Activated T-cell treated with anti-CD3 and anti-CD28 coated beads, Interleukin-2, amount 50 U/mL, for 4 hours (primary cell): ENCODE measurements at regions not wholly inside any gene's neighbourhood (a gene's known extent, or its start where the extent isn't known, plus 50 kb on each side); places are given as distances from the start of the nearest gene placed in this dataset.

Experiments
- ATAC-seq, 2 donors: fragments of 200-7000 bp; cut with Tn5 transposase; one replicate each; pipeline ENCODE4 v1.10.0; 2021
- DNase-seq: peaks from one replicate; pipeline ENCODE4 v3.0.0-alpha.2; 2020
- H3K27me3 Mint-ChIP-seq: one replicate; pipeline ENCODE4 v1.8.0; 2021; ENCODE audit warnings: low read depth, mixed read lengths
- H3K36me3 Mint-ChIP-seq: one replicate; pipeline ENCODE4 v1.8.0; 2022; ENCODE audit warnings: mixed read lengths; ENCODE audit not compliant: insufficient read depth
- H3K4me1 Mint-ChIP-seq: one replicate; pipeline ENCODE4 v1.8.0; 2021; ENCODE audit warnings: low read depth, mixed read lengths
- H3K4me3 Mint-ChIP-seq: one replicate; pipeline ENCODE4 v1.8.0; 2021; ENCODE audit warnings: mild to moderate bottlenecking, moderate library complexity, mixed read lengths
- H3K9me3 Mint-ChIP-seq: one replicate; pipeline ENCODE4 v1.8.0; 2021; ENCODE audit warnings: mixed read lengths

DNA sequence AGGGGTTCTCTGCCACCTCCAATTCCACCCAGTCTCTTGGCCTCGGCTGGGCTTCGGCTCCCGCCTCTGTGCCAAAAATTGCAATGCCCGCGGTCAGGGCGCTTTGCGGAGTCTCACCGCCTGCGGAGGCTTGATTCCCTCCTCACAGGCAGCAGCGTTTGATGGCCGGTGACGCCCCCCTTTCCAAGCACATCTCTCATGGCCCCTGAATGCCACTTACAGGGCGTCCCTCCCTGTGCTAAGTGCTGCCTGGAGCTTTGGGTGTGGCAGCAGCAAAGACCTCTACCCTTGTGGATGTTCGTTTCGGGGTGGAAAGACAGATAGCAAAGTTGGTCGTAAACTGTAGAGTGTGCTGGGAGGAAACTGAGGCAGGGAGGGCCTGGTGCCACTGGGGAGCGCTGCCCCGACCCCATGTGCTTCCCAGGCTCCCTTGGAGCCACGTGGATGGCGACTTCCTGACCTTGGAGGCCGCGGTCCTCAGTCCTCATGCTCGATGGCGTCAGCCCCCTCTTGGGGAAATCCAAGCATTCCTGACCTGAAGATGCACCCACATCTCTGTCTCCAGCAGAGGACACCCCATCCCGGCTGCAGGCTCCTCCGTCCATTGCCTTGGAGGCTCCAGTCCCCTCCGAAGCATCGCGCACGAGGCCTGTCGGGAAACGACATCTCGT lies 249.2 kb upstream of the IRX4 start:
- Mint-ChIP-seq H3K4me3 (no peak overlapping the region), H3K36me3 (no peaks in the 10 kb centered on the region), H3K9me3 (no peaks in the 10 kb centered on the region), H3K4me1 (peaks cover 3% of the 10 kb centered on the region), H3K27me3 (no peaks in the 10 kb centered on the region)
- DNase-seq, result no peak
- ATAC-seq, result no peak

DNA sequence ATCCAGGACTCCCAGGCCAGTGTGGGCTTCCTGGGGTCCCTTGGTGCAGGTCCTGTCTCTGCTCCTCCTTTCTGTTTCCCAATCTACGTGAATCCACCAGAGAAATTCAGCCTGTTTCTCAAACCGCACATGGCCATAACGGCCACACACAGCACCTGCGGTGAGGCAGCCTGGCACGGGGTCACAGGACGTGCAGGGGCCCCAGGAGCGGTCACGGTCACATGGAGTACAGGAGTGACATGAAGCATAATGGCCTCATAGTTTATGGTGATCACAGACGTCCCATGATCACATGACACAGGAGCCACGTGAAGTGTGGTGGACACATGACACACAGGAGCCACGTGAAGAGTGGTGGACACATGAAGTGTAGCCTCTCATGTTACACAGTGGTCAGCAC lies 248.5 kb upstream of the IRX4 start:
- DNase-seq (no peak), ATAC-seq (no peak)
- H3K36me3 Mint-ChIP-seq, result no peaks in the 10 kb centered on the region
- peaks cover 3% of the 10 kb centered on the region for H3K27me3 Mint-ChIP-seq
- H3K4me1 Mint-ChIP-seq, result no peaks in the 10 kb centered on the region
- no peak overlapping the region for H3K4me3 Mint-ChIP-seq
- no peaks in the 10 kb centered on the region for H3K9me3 Mint-ChIP-seq

DNA sequence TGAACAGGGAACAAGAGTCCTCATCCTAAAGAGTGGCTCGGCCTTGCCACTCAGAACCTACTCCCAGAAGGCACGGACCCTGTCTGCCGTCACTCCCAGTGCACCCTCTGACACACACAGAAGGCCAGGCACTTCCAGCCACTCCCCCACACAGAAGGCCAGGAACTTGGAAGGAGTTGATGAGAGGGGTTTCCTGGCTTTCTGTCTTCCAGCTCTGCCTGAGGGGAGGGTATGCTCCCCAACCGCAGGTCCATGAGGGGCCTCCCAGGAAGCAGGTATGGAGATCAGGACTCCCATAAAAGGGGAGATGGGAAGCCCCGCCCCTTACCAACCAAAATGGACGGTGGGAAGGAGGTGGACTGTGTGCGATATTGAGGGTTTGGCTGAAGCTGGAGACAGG lies 247.6 kb upstream of the IRX4 start:
- Mint-ChIP-seq H3K4me1 (no peaks in the 10 kb centered on the region), H3K4me3 (no peak overlapping the region), H3K27me3 (peaks cover 7% of the 10 kb centered on the region), H3K36me3 (no peaks in the 10 kb centered on the region), H3K9me3 (no peaks in the 10 kb centered on the region)
- DNase-seq, result no peak
- no peak for ATAC-seq

DNA sequence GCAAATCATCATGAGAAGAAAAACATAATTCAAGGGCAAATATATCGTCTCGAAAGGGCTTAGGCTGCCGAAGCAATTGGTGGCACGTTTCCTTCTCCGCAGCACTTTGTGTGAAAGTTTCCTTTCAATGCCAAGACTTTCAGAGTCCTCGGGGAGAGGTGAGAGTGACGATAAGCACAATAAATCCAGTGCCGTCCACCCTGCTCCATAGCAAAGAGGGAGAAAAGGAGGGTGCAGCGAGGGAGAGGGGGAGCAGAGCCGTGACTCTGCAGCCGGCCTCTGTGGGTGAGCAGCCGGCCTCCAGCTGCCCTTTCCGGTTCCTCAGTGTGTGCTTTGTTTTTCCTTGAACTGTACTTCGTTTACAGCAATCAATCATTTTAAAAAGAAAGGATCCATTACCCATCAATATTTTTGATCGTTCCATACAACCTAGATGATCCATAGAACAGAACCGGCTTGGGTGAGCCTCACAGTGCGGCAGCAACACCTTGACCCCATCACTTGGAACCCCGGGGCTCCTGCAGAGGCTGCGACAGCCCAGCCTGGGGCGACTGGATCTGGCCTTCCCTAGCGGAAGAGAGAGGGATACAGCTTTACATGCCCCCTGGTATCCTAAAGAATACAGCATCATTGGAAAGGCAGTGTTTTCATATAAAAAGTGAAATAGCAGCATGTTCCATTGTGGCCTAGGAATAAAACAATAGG lies 247.0 kb upstream of the IRX4 start:
- DNase-seq (no peak), ATAC-seq (no peak)
- H3K4me1 Mint-ChIP-seq, result no peaks in the 10 kb centered on the region

DNA sequence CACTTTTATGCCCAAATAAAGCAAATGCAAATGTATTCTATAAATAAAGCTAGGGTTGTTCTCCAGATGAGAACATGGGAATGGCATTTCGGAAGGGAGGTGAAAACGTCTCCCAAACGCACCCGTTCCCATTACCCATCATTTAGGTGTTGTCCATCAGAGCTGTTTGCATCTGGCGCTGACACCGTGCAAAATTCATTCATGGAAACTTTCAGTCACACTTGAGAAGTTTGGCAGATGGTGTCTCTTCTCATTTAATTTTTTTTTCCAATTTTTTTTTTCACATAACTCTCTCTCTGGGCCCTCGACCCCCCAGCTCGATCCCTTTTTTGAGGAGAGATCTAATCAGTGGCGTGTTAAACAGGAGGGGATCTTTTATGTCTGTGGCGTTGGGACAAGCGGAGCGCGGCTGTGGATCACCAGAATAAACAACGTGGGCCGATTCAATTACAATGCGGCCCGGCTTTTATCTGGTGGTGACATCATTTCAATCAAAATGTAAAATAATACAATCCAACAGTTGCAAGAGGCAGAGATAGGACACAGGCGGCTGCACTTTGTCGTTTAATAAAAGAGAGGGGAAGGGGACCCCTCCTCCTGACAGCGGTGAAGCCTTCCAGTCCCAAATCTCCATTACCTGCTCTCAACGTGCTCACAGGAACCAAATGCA lies 246.1 kb upstream of the IRX4 start:
- Mint-ChIP-seq H3K27me3 (peaks cover 7% of the 10 kb centered on the region), H3K4me3 (no peak overlapping the region), H3K4me1 (no peaks in the 10 kb centered on the region), H3K9me3 (no peaks in the 10 kb centered on the region), H3K36me3 (no peaks in the 10 kb centered on the region)
- DNase-seq (no peak), ATAC-seq (no peak)

More for the DNA sequence above, 247.0 kb upstream of the IRX4 start:
- Mint-ChIP-seq H3K4me3 (no peak overlapping the region), H3K27me3 (peaks cover 7% of the 10 kb centered on the region), H3K36me3 (no peaks in the 10 kb centered on the region), H3K9me3 (no peaks in the 10 kb centered on the region)

DNA sequence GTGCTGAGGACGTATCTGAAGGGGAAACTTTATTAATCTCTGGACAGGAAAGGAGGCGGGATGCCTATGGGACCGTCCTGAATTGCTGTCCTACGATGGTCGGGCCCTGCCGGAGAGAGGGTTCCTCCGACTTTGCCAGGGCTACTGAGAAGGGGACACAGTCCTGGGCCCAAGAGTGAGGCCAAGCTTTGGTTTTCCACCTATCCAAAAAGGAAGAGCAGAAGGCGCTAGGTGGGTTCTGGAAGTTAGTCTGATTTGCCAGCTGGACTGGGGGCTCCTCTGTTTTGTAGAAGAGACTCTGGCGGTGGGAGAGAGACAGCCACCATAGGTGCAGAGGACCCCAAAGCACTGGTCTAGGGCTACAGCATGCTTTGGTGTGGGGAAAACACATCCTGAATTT lies 243.8 kb upstream of the IRX4 start:
- no peaks in the 10 kb centered on the region for H3K4me1 Mint-ChIP-seq
- peaks cover 4% of the 10 kb centered on the region for H3K9me3 Mint-ChIP-seq
- H3K36me3 Mint-ChIP-seq, result no peaks in the 10 kb centered on the region
- H3K27me3 Mint-ChIP-seq, result peaks cover 7% of the 10 kb centered on the region
- no peak overlapping the region for H3K4me3 Mint-ChIP-seq
- DNase-seq (no peak), ATAC-seq (no peak)

DNA sequence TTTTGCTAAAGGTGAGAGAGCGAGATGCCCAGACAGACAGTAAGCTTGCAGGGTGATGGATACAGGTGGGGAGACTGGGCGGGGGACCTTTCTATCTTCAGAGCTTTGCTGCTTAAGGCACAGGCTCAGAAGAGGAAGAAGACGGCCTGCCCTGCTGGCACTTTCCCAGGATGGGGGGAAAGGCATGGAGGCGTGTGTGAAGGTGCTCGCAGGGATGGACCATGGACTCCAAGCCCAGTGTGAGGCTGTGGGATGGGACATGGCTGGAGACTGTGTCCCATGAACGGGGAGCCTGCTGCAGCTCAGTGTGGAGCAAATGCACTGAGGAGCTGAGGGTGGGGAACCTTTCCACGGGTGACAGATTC lies 243.2 kb upstream of the IRX4 start:
- no peak for ATAC-seq
- DNase-seq, result no peak
- Mint-ChIP-seq H3K36me3 (no peaks in the 10 kb centered on the region), H3K9me3 (peaks cover 5% of the 10 kb centered on the region), H3K4me1 (no peaks in the 10 kb centered on the region), H3K27me3 (peaks cover 7% of the 10 kb centered on the region), H3K4me3 (no peak overlapping the region)

DNA sequence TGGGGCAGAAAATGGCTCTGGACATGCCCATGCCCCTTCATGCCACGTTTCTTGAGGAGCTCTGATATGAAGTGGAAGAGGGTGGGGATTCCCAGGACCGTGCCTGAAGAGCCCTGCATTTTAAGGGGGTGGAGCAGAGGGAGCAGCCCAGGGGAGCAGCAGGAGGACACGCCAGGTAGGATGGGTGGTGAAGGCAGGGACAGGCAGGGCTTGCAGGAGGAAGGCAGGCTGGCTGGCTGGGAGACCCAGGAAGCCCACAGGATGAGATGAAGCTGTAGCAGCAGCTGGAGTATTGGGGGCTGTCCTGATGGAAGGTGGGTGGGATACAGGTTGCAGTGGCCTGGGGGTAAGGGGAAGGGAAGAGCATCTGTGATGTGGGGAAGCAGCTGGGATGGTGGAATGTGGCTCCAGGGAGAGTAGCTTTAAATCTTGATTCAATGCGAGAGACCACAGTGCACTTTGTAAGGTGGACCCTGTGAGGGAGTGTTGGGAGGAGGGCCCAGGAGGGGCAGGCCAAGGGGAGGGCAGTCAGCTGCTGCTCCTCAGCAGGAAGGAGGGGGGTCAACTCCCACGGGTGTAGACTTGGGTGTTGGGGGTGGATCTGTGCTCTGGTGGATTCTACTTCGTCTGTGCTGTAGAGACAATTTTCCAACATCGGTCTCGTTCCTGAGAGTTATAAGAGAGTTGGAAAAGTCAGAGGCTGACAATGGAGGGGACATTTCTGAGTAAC lies 242.6 kb upstream of the IRX4 start:
- peaks cover 9% of the 10 kb centered on the region for H3K27me3 Mint-ChIP-seq
- H3K36me3 Mint-ChIP-seq, result no peaks in the 10 kb centered on the region
- no peak overlapping the region for H3K4me3 Mint-ChIP-seq
- ATAC-seq (no peak), DNase-seq (no peak)
- no peaks in the 10 kb centered on the region for H3K4me1 Mint-ChIP-seq
- peaks cover 9% of the 10 kb centered on the region for H3K9me3 Mint-ChIP-seq

DNA sequence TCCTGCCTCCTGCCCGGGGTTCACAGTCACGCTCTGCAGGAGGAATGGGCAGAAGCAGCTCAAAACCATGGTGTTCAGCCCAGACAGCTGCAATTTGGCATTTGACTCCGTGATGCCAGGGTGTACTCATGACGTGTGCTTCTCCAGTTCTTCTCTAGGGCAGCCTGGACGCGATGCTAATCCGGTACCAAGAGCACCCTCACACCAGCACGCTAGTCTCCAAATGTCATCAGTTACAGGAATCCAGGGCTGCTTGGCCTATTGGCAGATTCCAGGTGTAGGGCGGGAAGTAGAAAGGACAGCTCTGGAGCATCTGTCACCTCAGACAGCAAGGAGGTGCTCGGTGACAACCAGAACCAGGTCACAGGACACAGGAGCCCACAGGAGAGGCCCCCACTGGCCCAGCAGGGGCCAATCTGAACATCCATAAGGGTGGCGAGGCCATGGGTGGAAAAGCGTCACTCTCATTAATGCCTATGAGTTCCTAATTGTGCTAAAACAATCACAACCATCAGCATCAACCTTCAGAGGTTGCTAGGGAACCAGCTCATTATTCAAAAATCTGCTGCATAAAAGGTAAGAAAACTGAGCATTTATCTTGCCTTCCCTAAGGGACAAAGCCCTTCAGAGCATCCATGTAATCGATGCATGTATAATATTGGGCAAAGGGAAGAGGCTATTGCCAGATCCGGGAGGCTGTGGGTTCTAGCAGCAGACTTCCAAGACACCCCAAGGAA lies 241.9 kb upstream of the IRX4 start:
- Mint-ChIP-seq H3K4me1 (no peaks in the 10 kb centered on the region), H3K27me3 (peaks cover 9% of the 10 kb centered on the region), H3K36me3 (no peaks in the 10 kb centered on the region), H3K9me3 (peaks cover 9% of the 10 kb centered on the region), H3K4me3 (no peak overlapping the region)
- DNase-seq, result no peak
- no peak for ATAC-seq

DNA sequence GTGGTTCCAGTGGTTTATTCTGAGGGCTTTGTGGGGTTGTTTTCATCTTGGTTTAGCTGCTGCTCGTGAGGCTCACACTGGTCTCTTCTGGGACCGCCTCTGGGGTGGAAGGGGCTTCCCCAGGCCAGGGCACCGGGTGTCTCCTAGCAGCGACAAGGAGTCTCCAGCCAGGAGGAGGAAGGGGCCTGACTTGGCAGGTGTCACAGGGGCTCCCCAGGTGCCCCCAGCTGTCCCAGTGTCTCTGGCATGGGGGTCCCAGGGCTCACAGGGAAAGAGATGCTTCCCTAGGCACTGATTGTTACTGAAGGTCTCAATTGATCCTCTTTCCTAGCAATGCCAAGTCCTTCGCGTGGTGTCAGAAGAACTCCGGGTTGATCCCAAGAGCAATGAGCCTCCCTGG lies 241.1 kb upstream of the IRX4 start:
- Mint-ChIP-seq H3K36me3 (no peaks in the 10 kb centered on the region), H3K4me1 (no peaks in the 10 kb centered on the region), H3K27me3 (peaks cover 9% of the 10 kb centered on the region), H3K9me3 (peaks cover 9% of the 10 kb centered on the region), H3K4me3 (no peak overlapping the region)
- ATAC-seq (no peak), DNase-seq (no peak)

DNA sequence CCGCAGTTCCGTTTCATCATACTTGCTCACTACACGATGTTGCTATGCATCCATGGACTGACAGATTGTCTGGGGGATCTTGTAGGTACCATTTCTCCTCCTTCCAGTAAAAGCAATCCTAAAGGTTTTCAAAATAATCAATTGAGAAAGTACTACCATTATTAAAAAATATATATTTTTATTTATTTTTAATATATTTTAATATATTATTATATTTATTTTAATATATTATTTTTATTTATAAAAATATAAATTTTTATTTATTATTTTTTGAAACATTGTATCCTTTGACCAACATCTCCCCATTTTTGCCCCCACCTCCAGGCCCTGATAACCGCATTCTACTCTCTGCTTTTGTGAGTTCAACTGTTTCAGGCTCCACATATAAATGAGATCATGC lies 237.6 kb upstream of the IRX4 start:
- DNase-seq (no peak), ATAC-seq (no peak)
- H3K27me3 Mint-ChIP-seq, result peaks cover 2% of the 10 kb centered on the region
- no peak overlapping the region for H3K4me3 Mint-ChIP-seq
- no peaks in the 10 kb centered on the region for H3K36me3 Mint-ChIP-seq
- H3K4me1 Mint-ChIP-seq, result no peaks in the 10 kb centered on the region
- peaks cover 9% of the 10 kb centered on the region for H3K9me3 Mint-ChIP-seq

DNA sequence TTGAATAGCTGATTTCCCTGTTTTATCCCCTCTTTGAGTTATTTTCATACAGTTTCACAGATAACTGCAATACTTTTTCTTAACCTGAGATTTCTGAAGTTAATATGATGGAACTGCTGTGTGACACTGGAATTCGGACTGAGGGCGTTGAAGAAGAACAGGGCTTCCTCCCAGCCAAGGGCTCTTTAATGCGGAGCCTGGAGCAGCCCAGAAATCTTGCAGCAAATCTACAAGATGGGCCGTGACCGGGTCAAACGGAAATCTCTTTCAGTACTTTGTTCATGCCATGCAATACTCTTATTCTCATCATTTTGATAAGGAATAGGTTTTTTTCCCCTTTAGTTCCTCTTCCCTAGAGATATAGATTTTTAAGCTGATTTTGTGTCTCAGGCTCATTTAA lies 236.8 kb upstream of the IRX4 start:
- Mint-ChIP-seq H3K36me3 (no peaks in the 10 kb centered on the region), H3K27me3 (peaks cover 2% of the 10 kb centered on the region), H3K4me3 (no peak overlapping the region), H3K4me1 (no peaks in the 10 kb centered on the region), H3K9me3 (peaks cover 9% of the 10 kb centered on the region)
- ATAC-seq (no peak), DNase-seq (no peak)

DNA sequence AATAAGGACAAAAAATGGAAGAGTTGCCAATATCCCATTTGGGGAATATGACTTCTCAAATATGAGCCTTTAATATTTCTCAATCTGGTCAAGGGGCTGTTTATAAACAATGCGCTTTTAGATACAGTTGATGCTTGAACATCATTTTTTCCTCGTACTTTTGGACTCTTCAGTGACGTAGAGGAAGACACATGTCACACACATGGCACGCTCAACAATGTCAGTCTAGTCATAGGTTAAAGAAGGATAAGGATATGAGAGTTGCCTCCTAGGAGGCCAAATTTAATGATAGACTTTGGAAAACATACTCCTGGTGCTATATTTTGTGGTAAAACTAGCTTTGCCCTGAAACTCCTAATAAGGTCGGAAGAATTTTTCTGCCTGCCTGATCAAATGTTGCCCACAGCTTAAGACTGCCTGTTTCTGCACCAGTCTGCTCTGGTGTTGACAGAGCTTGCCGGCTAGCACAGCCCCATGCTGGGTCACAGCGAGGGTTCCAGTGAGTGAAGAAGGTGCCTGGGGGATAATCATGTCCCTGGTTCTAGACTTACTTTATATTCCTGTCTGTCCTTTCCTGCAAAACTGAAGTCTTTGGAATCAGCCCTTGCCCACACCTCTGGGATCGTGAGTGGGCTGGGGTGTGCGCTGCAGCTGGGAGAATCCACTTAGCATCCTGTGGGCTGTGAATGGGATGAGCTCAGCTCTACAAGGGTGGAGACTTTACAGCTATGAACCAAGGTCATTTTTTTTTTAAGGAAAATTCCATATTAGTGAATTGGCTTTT lies 230.8 kb upstream of the IRX4 start:
- DNase-seq (no peak), ATAC-seq (no peak)
- Mint-ChIP-seq H3K9me3 (no peaks in the 10 kb centered on the region), H3K4me1 (no peaks in the 10 kb centered on the region), H3K27me3 (peaks cover 2% of the 10 kb centered on the region), H3K36me3 (no peaks in the 10 kb centered on the region), H3K4me3 (no peak overlapping the region)
